Naive thymus-derived CD4-positive, alpha-beta T cell (primary cell): ENCODE measurements at regions not wholly inside any gene's neighbourhood (a gene's known extent, or its start where the extent isn't known, plus 50 kb on each side); places are given as distances from the start of the nearest gene placed in this dataset.
"Not testable (repeated sequence)": the region's sequence is repeated elsewhere in the genome, so short reads cannot be mapped to it uniquely, and the experiment has no call there.

Experiments used
- ATAC-seq: fragments of 150-1000 bp; cut with Tn5 transposase; 2 replicates; pipeline ENCODE4 v1.10.0; 2021; ENCODE audit warnings: mild to moderate bottlenecking, moderate library complexity
- CTCF ChIA-PET: fragments of 350-600 bp; sonication (Branson Sonifier 250); formaldehyde crosslinking; loops from one replicate; lab custom pipeline; 2021; ENCODE audit warnings: antibody characterized with exemption; lab: Charles Lee
- POLR2A ChIA-PET: fragments of 350-600 bp; sonication (Branson Sonifier 250); formaldehyde crosslinking; loops from one replicate; lab custom pipeline; 2021; ENCODE audit warnings: antibody characterized with exemption, inconsistent platforms; lab: Charles Lee
- DNase-seq, 9 donors: peaks; one replicate each; pipeline versions ENCODE4 v3.0.0 to v3.0.0-alpha.2; 2020 to 2022; ENCODE audit warnings: mixed read lengths in 1 of 9
- H3K27ac ChIP-seq: one replicate; pipeline ENCODE4 v1.7.0; 2013; ENCODE audit warnings: mild to moderate bottlenecking, low read depth, low read length, moderate library complexity
- H3K27me3 ChIP-seq, 2 donors: one replicate each; pipeline ENCODE4 v1.7.0; 2013; ENCODE audit warnings: low read length in 2 of 2, mild to moderate bottlenecking in 2 of 2, moderate library complexity in 2 of 2; ENCODE audit not compliant: control insufficient read depth in 2 of 2, insufficient read depth in 2 of 2
- H3K36me3 ChIP-seq, 3 experiments: 1 replicate in 2 of 3; 2 replicates in 1 of 3; pipeline ENCODE4 v1.7.0; 2013; ENCODE audit warnings: low read length in 3 of 3, mild to moderate bottlenecking in 3 of 3, moderate library complexity in 1 of 3; ENCODE audit not compliant: insufficient read depth in 3 of 3, control insufficient read depth in 2 of 3
- H3K4me1 ChIP-seq, 2 donors: one replicate each; pipeline ENCODE4 v1.7.0; 2013; ENCODE audit warnings: low read length in 2 of 2, mild to moderate bottlenecking in 2 of 2, moderate library complexity in 1 of 2; ENCODE audit not compliant: control insufficient read depth in 2 of 2, insufficient read depth in 2 of 2
- H3K4me3 ChIP-seq: 2 replicates; pipeline ENCODE4 v1.7.0; 2013; ENCODE audit warnings: mild to moderate bottlenecking, low read length
- H3K9me3 ChIP-seq, 3 experiments: 1 replicate in 2 of 3; 2 replicates in 1 of 3; pipeline ENCODE4 v1.7.0; 2013; ENCODE audit warnings: low read length in 3 of 3; ENCODE audit not compliant: control insufficient read depth in 2 of 3
- H3K27ac Mint-ChIP-seq, 9 donors: one replicate each; pipeline ENCODE4 v1.8.0; 2020 to 2022; ENCODE audit warnings: mixed read lengths in 9 of 9, mild to moderate bottlenecking in 8 of 9, moderate library complexity in 5 of 9, inconsistent platforms in 2 of 9
- H3K27me3 Mint-ChIP-seq, 5 donors: one replicate each; pipeline ENCODE4 v1.8.0; 2021 to 2022; ENCODE audit warnings: mixed read lengths in 5 of 5, mild to moderate bottlenecking in 1 of 5
- H3K36me3 Mint-ChIP-seq, 5 donors: one replicate each; pipeline ENCODE4 v1.8.0; 2020 to 2022; ENCODE audit warnings: mixed read lengths in 5 of 5, mild to moderate bottlenecking in 3 of 5, inconsistent platforms in 1 of 5
- H3K4me1 Mint-ChIP-seq, 7 donors: one replicate each; pipeline ENCODE4 v1.8.0; 2020 to 2022; ENCODE audit warnings: mixed read lengths in 7 of 7, mild to moderate bottlenecking in 3 of 7, inconsistent platforms in 1 of 7
- H3K4me3 Mint-ChIP-seq, 10 donors: one replicate each; pipeline ENCODE4 v1.8.0; 2020 to 2022; ENCODE audit warnings: mild to moderate bottlenecking in 10 of 10, mixed read lengths in 10 of 10, moderate library complexity in 6 of 10, inconsistent platforms in 2 of 10
- H3K9me3 Mint-ChIP-seq, 11 donors: one replicate each; pipeline ENCODE4 v1.8.0; 2020 to 2022; ENCODE audit warnings: mixed read lengths in 11 of 11, mild to moderate bottlenecking in 4 of 11, inconsistent platforms in 1 of 11, moderate library complexity in 1 of 11
- intact Hi-C, 2 donors: fragments of 100-400 bp; cut with micrococcal nuclease; formaldehyde crosslinking; loops; one replicate each; pipeline ENCODE4 v1.15.1; 2023

DNA sequence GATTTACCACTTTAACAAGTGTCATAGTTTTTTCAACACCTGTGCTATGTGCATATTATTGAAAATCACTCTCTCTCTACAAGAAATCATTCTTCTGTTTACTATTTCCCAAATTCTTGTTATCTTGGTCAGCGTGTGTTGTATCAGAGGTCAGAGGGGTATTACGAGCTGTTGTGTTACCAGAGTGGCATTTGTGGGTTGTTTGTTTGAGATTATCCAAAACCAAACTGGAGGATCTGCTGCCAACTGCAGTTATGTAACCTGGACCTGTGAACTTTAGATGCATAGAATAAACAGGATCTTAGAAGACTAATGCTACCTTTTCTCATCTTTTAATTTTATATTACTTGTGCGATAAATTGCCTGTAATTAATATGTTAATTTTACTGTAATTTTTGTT is 1751.4 kb upstream of the SPRY2 start:
- intact Hi-C loops: no loop called here
- CTCF ChIA-PET: no interaction called here
- Mint-ChIP-seq H3K9me3 (peaks cover 1 to 14% (median 7%) of the 10 kb centered on the region in 11 donors), H3K4me3 (no peak overlapping the region), H3K27ac (no peak overlapping the region), H3K4me1 (no peaks in the 10 kb centered on the region), H3K36me3 (no peaks in the 10 kb centered on the region), H3K27me3 (no peaks in the 10 kb centered on the region)
- no peaks in the 10 kb centered on the region for H3K36me3 ChIP-seq
- no peak for DNase-seq
- no peaks in the 10 kb centered on the region for H3K27me3 ChIP-seq
- POLR2A ChIA-PET: no interaction called here
- no peak overlapping the region for H3K27ac ChIP-seq
- no peak for ATAC-seq
- no peaks in the 10 kb centered on the region for H3K4me1 ChIP-seq
- H3K9me3 ChIP-seq: no peaks in the 10 kb centered on the region
- no peak overlapping the region for H3K4me3 ChIP-seq

DNA sequence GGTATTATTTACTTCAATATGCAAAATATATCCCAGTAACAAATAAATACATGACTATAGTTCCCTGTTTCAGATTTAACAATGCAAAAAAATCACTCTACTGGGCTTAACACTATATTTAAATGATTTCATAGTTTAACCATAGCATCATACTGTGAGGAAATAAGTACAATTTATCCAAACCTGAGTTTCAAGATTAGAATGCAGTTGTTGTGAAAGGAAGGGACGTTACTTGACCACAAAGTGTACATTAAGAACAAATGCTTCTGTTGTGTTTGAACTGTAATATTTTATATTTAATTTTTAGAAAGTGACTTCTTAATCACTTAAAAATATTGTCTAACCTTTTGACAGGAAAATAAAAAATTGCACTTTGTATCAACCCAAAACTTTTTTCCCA is 1747.9 kb upstream of the SPRY2 start:
- peaks cover 0 to 9% (median 3%) of the 10 kb centered on the region in 11 donors for H3K9me3 Mint-ChIP-seq
- no peak overlapping the region for H3K27ac Mint-ChIP-seq
- no peaks in the 10 kb centered on the region for H3K4me1 ChIP-seq
- no peak overlapping the region for H3K4me3 ChIP-seq
- POLR2A ChIA-PET: no interaction called here
- ATAC-seq (no peak), DNase-seq (no peak)
- H3K36me3 Mint-ChIP-seq: no peaks in the 10 kb centered on the region
- H3K36me3 ChIP-seq: no peaks in the 10 kb centered on the region
- no peaks in the 10 kb centered on the region for H3K27me3 ChIP-seq
- CTCF ChIA-PET: no interaction called here
- H3K9me3 ChIP-seq: peaks cover 0 to 4% (median 0%) of the 10 kb centered on the region in 3 experiments
- H3K4me1 Mint-ChIP-seq: no peaks in the 10 kb centered on the region
- no peaks in the 10 kb centered on the region for H3K27me3 Mint-ChIP-seq
- intact Hi-C loops: no loop called here
- no peak overlapping the region for H3K4me3 Mint-ChIP-seq
- H3K27ac ChIP-seq: no peak overlapping the region

GRCh38 chr13:82076496-82076895 is 1735.6 kb upstream of the SPRY2 start:
- Histone ChIP-seq H3K9me3 (no peaks in the 10 kb centered on the region), H3K36me3 (no peaks in the 10 kb centered on the region), H3K27me3 (no peaks in the 10 kb centered on the region), H3K4me3 (no peak overlapping the region), H3K4me1 (no peaks in the 10 kb centered on the region), H3K27ac (no peak overlapping the region)
- Mint-ChIP-seq H3K4me3 (no peak overlapping the region), H3K36me3 (no peaks in the 10 kb centered on the region), H3K27me3 (no peaks in the 10 kb centered on the region), H3K4me1 (no peaks in the 10 kb centered on the region), H3K27ac (no peak overlapping the region), H3K9me3 (peaks cover 0 to 26% (median 5%) of the 10 kb centered on the region in 11 donors)
- DNase-seq (no peak), ATAC-seq (no peak)
- CTCF ChIA-PET: no interaction called here
- intact Hi-C loops: no loop called here
- POLR2A ChIA-PET: no interaction called here

GRCh38 chr13:82070416-82070815 is 1729.5 kb upstream of the SPRY2 start:
- intact Hi-C loops: no loop called here
- H3K36me3 Mint-ChIP-seq: no peaks in the 10 kb centered on the region
- no peaks in the 10 kb centered on the region for H3K36me3 ChIP-seq
- no peaks in the 10 kb centered on the region for H3K4me1 ChIP-seq
- ATAC-seq (no peak), DNase-seq (no peak)
- ChIA-PET CTCF (no interaction called here), POLR2A (no interaction called here)
- H3K4me3 ChIP-seq: no peak overlapping the region
- no peaks in the 10 kb centered on the region for H3K27me3 Mint-ChIP-seq
- no peaks in the 10 kb centered on the region for H3K9me3 ChIP-seq
- H3K4me1 Mint-ChIP-seq: no peaks in the 10 kb centered on the region
- H3K27ac ChIP-seq: no peak overlapping the region
- H3K27me3 ChIP-seq: no peaks in the 10 kb centered on the region
- H3K4me3 Mint-ChIP-seq: no peak overlapping the region
- H3K9me3 Mint-ChIP-seq: peaks cover 1 to 25% (median 11%) of the 10 kb centered on the region in 11 donors
- no peak overlapping the region for H3K27ac Mint-ChIP-seq

DNA sequence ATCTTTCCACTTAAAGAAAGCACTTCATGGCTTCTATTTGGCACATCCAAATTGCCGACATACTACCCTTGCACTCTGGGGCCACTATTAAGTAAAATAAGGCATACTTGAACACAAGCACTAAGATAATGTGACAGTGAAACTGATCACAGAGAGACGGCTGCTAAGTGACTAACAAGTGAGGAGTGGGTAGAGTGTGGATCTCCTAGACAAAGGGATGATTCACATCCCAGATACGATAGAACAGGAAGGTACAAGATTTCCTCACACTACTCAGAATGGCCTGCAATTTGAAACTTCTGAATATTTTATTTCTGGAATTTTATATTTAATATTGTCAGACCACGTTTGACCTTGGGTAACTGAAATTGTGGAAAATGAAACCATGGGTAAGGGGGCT is 1721.8 kb upstream of the SPRY2 start:
- no peaks in the 10 kb centered on the region for H3K9me3 ChIP-seq
- POLR2A ChIA-PET: no interaction called here
- Mint-ChIP-seq H3K27me3 (no peaks in the 10 kb centered on the region), H3K9me3 (peaks cover 3 to 26% (median 9%) of the 10 kb centered on the region in 11 donors), H3K27ac (no peak overlapping the region), H3K4me1 (no peaks in the 10 kb centered on the region), H3K4me3 (no peak overlapping the region), H3K36me3 (no peaks in the 10 kb centered on the region)
- intact Hi-C loops: no loop called here
- CTCF ChIA-PET: no interaction called here
- no peak overlapping the region for H3K27ac ChIP-seq
- H3K4me1 ChIP-seq: no peaks in the 10 kb centered on the region
- no peaks in the 10 kb centered on the region for H3K27me3 ChIP-seq
- no peaks in the 10 kb centered on the region for H3K36me3 ChIP-seq
- H3K4me3 ChIP-seq: no peak overlapping the region
- no peak for ATAC-seq
- no peak for DNase-seq

GRCh38 chr13:82058364-82058763 is 1717.4 kb upstream of the SPRY2 start:
- Mint-ChIP-seq H3K36me3 (no peaks in the 10 kb centered on the region), H3K27ac (no peak overlapping the region), H3K27me3 (no peaks in the 10 kb centered on the region), H3K4me3 (no peak overlapping the region), H3K9me3 (peaks cover 0 to 26% (median 5%) of the 10 kb centered on the region in 11 donors), H3K4me1 (no peaks in the 10 kb centered on the region)
- ChIA-PET POLR2A (no interaction called here), CTCF (no interaction called here)
- DNase-seq (no peak), ATAC-seq (no peak)
- Histone ChIP-seq H3K36me3 (no peaks in the 10 kb centered on the region), H3K27me3 (no peaks in the 10 kb centered on the region), H3K27ac (no peak overlapping the region), H3K4me3 (no peak overlapping the region), H3K9me3 (no peaks in the 10 kb centered on the region), H3K4me1 (no peaks in the 10 kb centered on the region)
- intact Hi-C loops: no loop called here

DNA sequence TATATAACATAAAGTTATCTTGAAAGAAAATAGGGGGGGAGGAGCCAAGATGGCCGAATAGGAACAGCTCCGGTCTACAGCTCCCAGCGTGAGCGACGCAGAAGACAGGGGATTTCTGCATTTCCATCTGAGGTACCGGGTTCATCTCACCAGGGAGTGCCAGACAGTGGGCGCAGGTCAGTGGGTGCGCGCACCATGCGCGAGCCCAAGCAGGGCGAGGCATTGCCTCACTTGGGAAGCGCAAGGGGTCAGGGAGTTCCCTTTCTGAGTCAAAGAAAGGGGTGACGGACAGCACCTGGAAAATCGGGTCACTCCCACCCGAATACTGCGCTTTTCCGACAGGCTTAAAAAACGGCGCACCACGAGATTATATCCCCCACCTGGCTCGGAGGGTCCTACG is 1704.4 kb upstream of the SPRY2 start:
- H3K36me3 Mint-ChIP-seq, H3K9me3 ChIP-seq, DNase-seq, H3K36me3 ChIP-seq, ATAC-seq, H3K4me1 ChIP-seq, H3K4me3 ChIP-seq, H3K4me3 Mint-ChIP-seq, intact Hi-C loops, H3K27ac Mint-ChIP-seq, H3K4me1 Mint-ChIP-seq, POLR2A ChIA-PET, CTCF ChIA-PET, H3K27ac ChIP-seq, H3K27me3 ChIP-seq, H3K27me3 Mint-ChIP-seq: not testable (repeated sequence)
- H3K9me3 Mint-ChIP-seq: peaks cover 0 to 17% (median 7%) of the 10 kb centered on the region in 11 donors
